ENCODE measurements at regions not wholly inside any gene's neighbourhood (a gene's known extent, or its start where the extent isn't known, plus 50 kb on each side); places are given as distances from the start of the nearest gene placed in this dataset.

DNA sequence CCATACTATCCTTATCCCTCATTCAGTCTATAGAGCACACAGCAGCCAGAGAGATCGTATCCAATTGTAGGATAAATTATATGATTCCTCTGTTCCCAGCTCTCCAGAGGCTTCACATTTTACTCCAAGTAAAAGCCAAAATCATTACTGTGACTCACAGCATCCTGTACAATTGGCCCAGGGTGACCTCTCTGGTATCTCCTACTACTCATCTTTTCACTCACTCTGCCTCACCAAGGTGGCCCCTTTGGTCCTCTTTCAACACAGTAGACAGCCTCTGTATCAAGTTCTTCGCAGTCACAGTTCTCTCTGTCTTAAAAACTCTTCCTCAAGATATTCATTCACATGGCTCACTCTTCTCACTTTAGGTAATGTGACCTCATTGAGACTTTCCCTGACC lies 72.6 kb upstream of the LSM8 start:
- no peak for ATAC-seq
- Mint-ChIP-seq H3K4me3 (no peak overlapping the region), H3K4me1 (ENCODE audit: low read depth) (no peaks in the 10 kb centered on the region), H3K36me3 (ENCODE audit: insufficient read depth) (no peaks in the 10 kb centered on the region), H3K27me3 (ENCODE audit: low read depth) (no peaks in the 10 kb centered on the region), H3K9me3 (peaks cover 3% of the 10 kb centered on the region)
- DNase-seq: no peak

DNA sequence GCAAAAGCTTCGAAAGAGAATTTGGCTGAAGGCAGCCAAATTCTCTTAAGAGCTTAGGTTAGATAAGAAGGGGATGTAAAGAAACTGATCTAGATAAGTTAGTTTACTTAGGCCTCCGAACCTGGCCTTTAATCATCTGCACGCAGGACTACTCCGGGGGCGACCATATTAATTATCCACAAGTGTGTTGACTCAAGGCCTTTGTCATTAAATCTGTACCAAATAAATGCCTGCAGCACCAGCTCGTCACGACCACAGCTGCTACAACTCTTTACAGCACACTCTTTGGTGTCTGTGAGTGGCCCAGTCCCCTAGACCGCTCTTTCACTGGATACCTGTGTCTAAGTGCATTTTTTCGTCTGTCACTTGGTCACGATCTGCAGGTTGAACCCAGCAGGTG lies 69.8 kb upstream of the LSM8 start:
- no peaks in the 10 kb centered on the region for H3K27me3 Mint-ChIP-seq (ENCODE audit: low read depth)
- ATAC-seq (no peak), DNase-seq (no peak)
- H3K9me3 Mint-ChIP-seq: peaks cover 15% of the 10 kb centered on the region
- H3K4me1 Mint-ChIP-seq (ENCODE audit: low read depth): no peaks in the 10 kb centered on the region
- H3K36me3 Mint-ChIP-seq (ENCODE audit: insufficient read depth): no peaks in the 10 kb centered on the region
- no peak overlapping the region for H3K4me3 Mint-ChIP-seq

DNA sequence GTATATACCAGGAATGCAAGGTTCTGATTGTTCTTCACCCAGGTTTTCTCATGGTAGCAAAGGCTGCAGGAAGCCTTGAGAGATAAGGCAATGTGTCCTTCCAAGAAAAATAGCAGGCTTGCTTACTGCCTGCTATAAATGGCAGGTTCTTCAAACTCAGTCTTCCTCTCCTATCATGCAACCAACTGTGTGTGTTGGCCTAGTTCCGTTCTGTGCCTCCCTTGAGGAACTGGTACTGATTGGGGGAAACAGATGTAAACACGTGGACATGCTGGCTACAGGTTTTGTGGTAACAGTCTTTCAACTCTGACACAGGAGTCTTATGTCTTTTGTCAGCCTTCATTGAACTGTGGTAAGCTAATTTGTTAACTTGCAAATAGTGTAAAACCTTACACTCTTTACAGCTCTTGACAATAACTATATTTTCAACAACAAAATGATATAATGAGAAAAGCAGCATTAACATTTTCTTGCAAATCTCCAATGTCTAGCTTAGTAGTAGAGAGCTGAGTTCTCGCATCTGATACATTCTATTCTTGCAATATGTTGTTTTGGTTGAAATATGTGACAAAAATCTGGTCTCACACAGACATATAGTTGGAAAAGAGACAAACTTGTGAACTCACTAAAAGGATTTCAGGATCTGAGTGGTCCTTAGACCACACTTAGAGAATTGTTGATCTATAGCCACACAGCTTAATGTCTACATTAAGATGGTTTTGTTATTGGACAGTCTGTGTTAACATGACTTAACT lies 54.7 kb upstream of the LSM8 start:
- no peak for ATAC-seq
- H3K36me3 Mint-ChIP-seq (ENCODE audit: insufficient read depth): no peaks in the 10 kb centered on the region
- no peaks in the 10 kb centered on the region for H3K4me1 Mint-ChIP-seq (ENCODE audit: low read depth)
- no peak for DNase-seq
- no peak overlapping the region for H3K4me3 Mint-ChIP-seq
- H3K9me3 Mint-ChIP-seq: peaks cover 5% of the 10 kb centered on the region
- H3K27me3 Mint-ChIP-seq (ENCODE audit: low read depth): peaks cover 3% of the 10 kb centered on the region

DNA sequence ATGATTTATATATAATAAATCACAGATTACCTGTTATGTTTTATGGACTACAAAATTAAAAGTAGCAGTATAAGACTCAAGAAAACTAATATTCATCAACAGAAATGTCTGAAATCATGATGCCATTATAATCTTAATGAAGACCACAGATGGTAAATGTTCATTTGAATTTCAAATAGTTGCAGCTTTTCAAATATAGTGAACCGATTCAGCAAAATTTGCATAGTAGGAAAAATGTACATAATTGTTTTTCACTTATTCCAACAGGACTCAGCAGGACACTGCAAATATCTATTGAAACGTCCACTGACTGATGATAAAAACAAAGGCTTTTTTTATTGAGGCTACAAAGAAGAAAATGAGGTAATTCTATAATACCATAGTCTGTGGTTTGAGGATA lies 51.2 kb upstream of the LSM8 start:
- DNase-seq (no peak), ATAC-seq (no peak)
- no peaks in the 10 kb centered on the region for H3K4me1 Mint-ChIP-seq (ENCODE audit: low read depth)
- no peaks in the 10 kb centered on the region for H3K36me3 Mint-ChIP-seq (ENCODE audit: insufficient read depth)
- H3K27me3 Mint-ChIP-seq (ENCODE audit: low read depth): no peaks in the 10 kb centered on the region
- no peak overlapping the region for H3K4me3 Mint-ChIP-seq
- peaks cover 5% of the 10 kb centered on the region for H3K9me3 Mint-ChIP-seq
